ENCODE measurements at regions not wholly inside any gene's neighbourhood (a gene's known extent, or its start where the extent isn't known, plus 50 kb on each side); places are given as distances from the start of the nearest gene placed in this dataset.

DNA sequence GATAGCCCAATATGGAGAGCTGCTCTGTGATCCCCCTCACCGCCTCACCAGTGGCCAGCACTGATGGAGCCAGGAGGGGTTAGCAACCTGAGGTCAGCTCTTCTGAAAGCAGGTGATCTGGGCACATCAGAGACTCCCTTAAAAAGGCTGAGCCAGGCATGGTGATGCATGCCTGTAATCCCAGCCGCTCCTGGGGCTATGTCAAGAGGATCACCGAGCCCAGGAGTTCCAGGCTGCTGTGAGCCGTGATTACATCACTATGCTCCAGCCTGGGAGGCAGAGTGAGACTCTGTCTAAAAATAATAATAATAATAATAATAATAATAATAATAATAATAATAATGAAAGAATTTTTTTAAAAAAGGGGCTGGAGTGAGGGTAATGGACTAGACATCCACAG lies 66.6 kb upstream of the HRH2 start:
- Histone ChIP-seq H3K36me3 (ENCODE audit: insufficient read depth, low read length) (no peaks in the 10 kb centered on the region), H3K4me2 (ENCODE audit: low read length) (no peak overlapping the region), H3K27ac (ENCODE audit: low read depth, low read length, poor library complexity, severe bottlenecking) (no peak overlapping the region), H3K9me2 (ENCODE audit: insufficient read depth, low read length) (no peaks in the 10 kb centered on the region), H3K4me1 (ENCODE audit: insufficient read depth, low read length, poor library complexity, severe bottlenecking) (no peaks in the 10 kb centered on the region), H3K79me2 (ENCODE audit: insufficient read depth, low read depth, low read length) (no peaks in the 10 kb centered on the region), H3K9me3 (ENCODE audit: low read length) (no peaks in the 10 kb centered on the region), H4K20me1 (ENCODE audit: insufficient read depth, low read length) (no peaks in the 10 kb centered on the region), H3K4me3 (ENCODE audit: low read depth, low read length, poor library complexity, severe bottlenecking) (no peak overlapping the region), H2AFZ (ENCODE audit: low read length) (no peak overlapping the region)
- ChIA-PET POLR2A (no interaction called here), CTCF (ENCODE audit: unreplicated experiment) (no interaction called here)
- BruUV-seq (replicated peaks) = no TSS peak
- no peak for DNase-seq (ENCODE audit: low spot score)
- no peak for TF ChIP-seq EZH2phosphoT487 (IDR thresholded peaks at IDR 0.05; ENCODE audit: borderline replicate concordance, low read depth, low read length)
- TF ChIP-seq, protein P1, sequence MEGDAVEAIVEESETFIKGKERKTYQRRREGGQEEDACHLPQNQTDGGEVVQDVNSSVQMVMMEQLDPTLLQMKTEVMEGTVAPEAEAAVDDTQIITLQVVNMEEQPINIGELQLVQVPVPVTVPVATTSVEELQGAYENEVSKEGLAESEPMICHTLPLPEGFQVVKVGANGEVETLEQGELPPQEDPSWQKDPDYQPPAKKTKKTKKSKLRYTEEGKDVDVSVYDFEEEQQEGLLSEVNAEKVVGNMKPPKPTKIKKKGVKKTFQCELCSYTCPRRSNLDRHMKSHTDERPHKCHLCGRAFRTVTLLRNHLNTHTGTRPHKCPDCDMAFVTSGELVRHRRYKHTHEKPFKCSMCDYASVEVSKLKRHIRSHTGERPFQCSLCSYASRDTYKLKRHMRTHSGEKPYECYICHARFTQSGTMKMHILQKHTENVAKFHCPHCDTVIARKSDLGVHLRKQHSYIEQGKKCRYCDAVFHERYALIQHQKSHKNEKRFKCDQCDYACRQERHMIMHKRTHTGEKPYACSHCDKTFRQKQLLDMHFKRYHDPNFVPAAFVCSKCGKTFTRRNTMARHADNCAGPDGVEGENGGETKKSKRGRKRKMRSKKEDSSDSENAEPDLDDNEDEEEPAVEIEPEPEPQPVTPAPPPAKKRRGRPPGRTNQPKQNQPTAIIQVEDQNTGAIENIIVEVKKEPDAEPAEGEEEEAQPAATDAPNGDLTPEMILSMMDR (conservative IDR thresholded peaks at IDR 0.05; ENCODE audit: low read length) = no peak
- intact Hi-C loops (cut with micrococcal nuclease; ENCODE audit: unreplicated experiment) = no loop called here

DNA sequence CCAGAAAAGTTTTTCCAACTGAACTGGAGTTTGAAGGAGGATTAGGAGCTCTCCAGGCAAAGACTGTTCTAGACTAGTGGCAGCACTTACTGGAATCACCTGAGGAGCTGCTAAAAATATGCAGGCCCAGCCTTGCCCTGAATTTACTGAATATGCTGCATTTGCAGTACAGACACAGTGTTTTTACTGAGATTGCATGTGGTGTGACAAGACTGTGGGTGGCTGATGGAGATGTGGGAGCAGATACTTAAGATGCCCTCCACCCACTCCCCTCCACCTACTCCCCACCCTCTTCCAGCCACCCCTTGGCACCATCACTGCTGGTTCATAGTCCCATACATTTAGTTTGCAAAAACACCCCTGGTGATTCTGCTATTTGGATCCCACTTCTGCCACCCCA lies 64.1 kb upstream of the HRH2 start:
- no TSS peak for BruUV-seq (replicated peaks)
- Histone ChIP-seq H4K20me1 (ENCODE audit: insufficient read depth, low read length) (no peaks in the 10 kb centered on the region), H3K27ac (ENCODE audit: low read depth, low read length, poor library complexity, severe bottlenecking) (no peak overlapping the region), H3K4me2 (ENCODE audit: low read length) (no peak overlapping the region), H3K9me2 (ENCODE audit: insufficient read depth, low read length) (no peaks in the 10 kb centered on the region), H2AFZ (ENCODE audit: low read length) (no peak overlapping the region), H3K36me3 (ENCODE audit: insufficient read depth, low read length) (no peaks in the 10 kb centered on the region), H3K4me1 (ENCODE audit: insufficient read depth, low read length, poor library complexity, severe bottlenecking) (no peaks in the 10 kb centered on the region), H3K79me2 (ENCODE audit: insufficient read depth, low read depth, low read length) (no peaks in the 10 kb centered on the region), H3K9me3 (ENCODE audit: low read length) (no peaks in the 10 kb centered on the region), H3K4me3 (ENCODE audit: low read depth, low read length, poor library complexity, severe bottlenecking) (no peak overlapping the region)
- TF ChIP-seq, protein P1 (conservative IDR thresholded peaks at IDR 0.05; ENCODE audit: low read length) = no peak
- no peak for TF ChIP-seq EZH2phosphoT487 (IDR thresholded peaks at IDR 0.05; ENCODE audit: borderline replicate concordance, low read depth, low read length)
- intact Hi-C loops (cut with micrococcal nuclease; ENCODE audit: unreplicated experiment) = no loop called here
- ChIA-PET POLR2A (no interaction called here), CTCF (ENCODE audit: unreplicated experiment) (no interaction called here)
- no peak for DNase-seq (ENCODE audit: low spot score)

DNA sequence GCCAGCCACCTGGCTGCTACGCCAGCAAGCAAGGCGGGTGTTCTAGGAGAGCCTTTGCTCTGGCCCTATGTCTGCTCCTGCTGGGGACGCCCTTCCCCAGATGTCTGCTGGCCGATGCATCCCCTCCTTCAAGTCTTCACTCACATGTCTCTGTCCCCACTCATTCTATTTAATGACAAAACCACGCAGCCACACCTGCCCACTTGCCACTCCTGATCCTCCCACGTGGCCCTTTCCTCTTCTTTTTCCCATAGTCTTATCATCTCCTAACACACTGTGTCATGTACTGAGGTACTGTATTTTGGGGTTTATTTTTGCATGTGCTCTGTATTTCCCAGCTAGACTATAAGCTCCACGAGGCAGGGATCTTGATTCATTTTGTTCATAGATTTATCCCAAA lies 62.0 kb upstream of the HRH2 start:
- Histone ChIP-seq H3K4me1 (ENCODE audit: insufficient read depth, low read length, poor library complexity, severe bottlenecking) (no peaks in the 10 kb centered on the region), H3K9me3 (ENCODE audit: low read length) (no peaks in the 10 kb centered on the region), H3K9me2 (ENCODE audit: insufficient read depth, low read length) (no peaks in the 10 kb centered on the region), H2AFZ (ENCODE audit: low read length) (no peak overlapping the region), H3K4me3 (ENCODE audit: low read depth, low read length, poor library complexity, severe bottlenecking) (no peak overlapping the region), H4K20me1 (ENCODE audit: insufficient read depth, low read length) (no peaks in the 10 kb centered on the region), H3K36me3 (ENCODE audit: insufficient read depth, low read length) (no peaks in the 10 kb centered on the region), H3K79me2 (ENCODE audit: insufficient read depth, low read depth, low read length) (no peaks in the 10 kb centered on the region), H3K27ac (ENCODE audit: low read depth, low read length, poor library complexity, severe bottlenecking) (no peak overlapping the region), H3K4me2 (ENCODE audit: low read length) (no peak overlapping the region)
- intact Hi-C loops (cut with micrococcal nuclease; ENCODE audit: unreplicated experiment) = no loop called here
- TF ChIP-seq, protein P1 (conservative IDR thresholded peaks at IDR 0.05; ENCODE audit: low read length) = no peak
- no peak for TF ChIP-seq EZH2phosphoT487 (IDR thresholded peaks at IDR 0.05; ENCODE audit: borderline replicate concordance, low read depth, low read length)
- no TSS peak for BruUV-seq (replicated peaks)
- CTCF ChIA-PET (ENCODE audit: unreplicated experiment) = no interaction called here
- DNase-seq (ENCODE audit: low spot score) = no peak
- POLR2A ChIA-PET = no interaction called here

Measured in OCI-LY7 (cell line).